ENCODE measurements at regions not wholly inside any gene's neighbourhood (a gene's known extent, or its start where the extent isn't known, plus 50 kb on each side); places are given as distances from the start of the nearest gene placed in this dataset.
A peak's percentile ranks its signal among the peaks of the same experiment; 100 is the strongest.

DNA sequence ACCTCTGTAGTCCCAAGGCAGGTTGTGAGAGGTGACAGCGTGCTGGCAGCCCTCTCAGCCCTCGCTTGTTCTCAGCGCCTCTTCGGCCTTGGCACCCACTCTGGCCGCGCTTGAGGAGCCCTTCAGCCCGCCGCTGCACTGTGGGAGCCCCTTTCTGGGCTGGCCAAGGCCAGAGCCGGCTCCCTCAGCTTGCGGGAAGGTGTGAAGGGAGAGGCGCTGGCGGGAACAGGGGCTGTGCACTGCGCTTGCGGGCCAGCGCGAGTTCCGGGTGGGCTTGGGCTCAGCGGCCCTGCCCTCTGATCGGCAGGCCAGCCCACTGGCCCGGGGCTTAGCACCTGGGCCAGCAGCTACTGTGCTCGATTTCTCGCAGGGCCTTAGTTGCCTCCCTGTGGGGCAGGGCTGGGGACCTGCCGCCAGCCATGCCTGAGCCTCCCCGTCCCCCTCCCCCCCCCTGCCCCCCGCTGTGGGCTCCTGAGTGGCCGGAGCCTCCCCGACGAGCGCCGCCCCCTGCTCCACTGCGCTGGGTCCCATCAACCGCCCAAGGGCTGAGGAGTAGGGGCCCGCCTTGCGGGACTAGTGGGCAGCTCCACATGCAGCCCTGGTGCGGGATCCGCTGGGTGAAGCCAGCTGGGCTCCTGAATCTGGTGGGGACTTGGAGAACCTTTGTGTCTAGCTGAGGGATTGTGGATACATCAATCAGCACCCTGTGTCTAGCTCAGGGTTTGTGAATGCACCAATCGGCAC, 347.6 kb downstream of the KLHL13 start:
- no peak for DNase-seq
- no peaks in the 10 kb centered on the region for H3K36me3 ChIP-seq (ENCODE audit: control insufficient read depth, insufficient read depth, low read length)
- no peaks in the 10 kb centered on the region for H3K4me1 ChIP-seq (ENCODE audit: control insufficient read depth, insufficient read depth, low read length)
- no peak overlapping the region for H3K4me3 ChIP-seq (ENCODE audit: low read length)
- WGBS (ENCODE audit: insufficient coverage): 97% methylated on average over 20 of the region's 37 CpGs
- no peaks in the 10 kb centered on the region for H3K9me3 ChIP-seq (replicated peaks; ENCODE audit: control insufficient read depth, low read depth, low read length)
- H3K27ac ChIP-seq (ENCODE audit: low read length): no peak overlapping the region
- no peaks in the 10 kb centered on the region for H3K27me3 ChIP-seq (ENCODE audit: control insufficient read depth, insufficient read depth, low read length)

DNA sequence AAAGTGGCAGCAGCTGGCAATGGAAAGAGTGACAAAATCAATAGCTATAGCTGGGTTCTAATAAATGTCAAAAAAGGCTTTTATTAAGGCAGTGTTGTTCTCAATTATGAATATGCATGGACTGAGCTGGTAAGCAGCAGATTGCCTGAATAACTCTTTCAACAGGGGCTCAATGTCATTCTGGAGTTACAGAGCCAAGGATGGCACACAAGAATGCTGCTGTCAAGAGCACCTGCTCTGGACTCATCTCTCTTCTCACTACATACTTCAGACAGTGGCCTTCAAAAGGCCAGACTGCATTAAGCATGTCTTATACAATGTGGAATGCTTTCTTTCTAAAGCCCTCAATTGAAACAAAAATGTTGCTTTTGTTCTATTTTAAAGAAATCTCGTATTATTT, 351.4 kb downstream of the KLHL13 start:
- no peaks in the 10 kb centered on the region for H3K36me3 ChIP-seq (ENCODE audit: control insufficient read depth, insufficient read depth, low read length)
- no peaks in the 10 kb centered on the region for H3K27me3 ChIP-seq (ENCODE audit: control insufficient read depth, insufficient read depth, low read length)
- peak; percentile 41 for DNase-seq
- no peaks in the 10 kb centered on the region for H3K9me3 ChIP-seq (replicated peaks; ENCODE audit: control insufficient read depth, low read depth, low read length)
- no peaks in the 10 kb centered on the region for H3K4me1 ChIP-seq (ENCODE audit: control insufficient read depth, insufficient read depth, low read length)
- no peak overlapping the region for H3K4me3 ChIP-seq (ENCODE audit: low read length)
- H3K27ac ChIP-seq (ENCODE audit: low read length): no peak overlapping the region
- no CpG with 5 or more reads among the region's 1 CpG for WGBS (ENCODE audit: insufficient coverage)

DNA sequence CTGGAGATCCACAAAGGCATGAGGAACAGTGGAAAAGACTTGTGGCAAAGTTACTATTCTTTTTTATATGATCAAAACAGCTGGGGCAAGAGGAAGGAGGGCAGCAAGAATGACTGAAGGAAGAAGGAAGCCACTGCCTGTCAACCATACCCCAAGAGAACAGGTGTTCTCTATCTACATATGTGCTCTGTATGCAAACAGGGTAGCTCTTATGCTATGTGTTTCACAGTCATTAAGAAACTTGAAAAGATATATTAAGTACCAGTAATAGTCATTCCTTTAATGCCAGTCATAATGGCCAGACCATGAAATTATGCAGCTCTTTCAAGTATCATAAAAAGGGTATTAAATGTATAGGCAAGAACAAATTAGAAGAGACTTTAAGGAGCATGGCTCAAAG, 363.9 kb downstream of the KLHL13 start:
- H3K9me3 ChIP-seq (replicated peaks; ENCODE audit: control insufficient read depth, low read depth, low read length): no peaks in the 10 kb centered on the region
- no peak for DNase-seq
- no peaks in the 10 kb centered on the region for H3K4me1 ChIP-seq (ENCODE audit: control insufficient read depth, insufficient read depth, low read length)
- H3K27ac ChIP-seq (ENCODE audit: low read length): no peak overlapping the region
- H3K27me3 ChIP-seq (ENCODE audit: control insufficient read depth, insufficient read depth, low read length): no peaks in the 10 kb centered on the region
- no peak overlapping the region for H3K4me3 ChIP-seq (ENCODE audit: low read length)
- H3K36me3 ChIP-seq (ENCODE audit: control insufficient read depth, insufficient read depth, low read length): no peaks in the 10 kb centered on the region

DNA sequence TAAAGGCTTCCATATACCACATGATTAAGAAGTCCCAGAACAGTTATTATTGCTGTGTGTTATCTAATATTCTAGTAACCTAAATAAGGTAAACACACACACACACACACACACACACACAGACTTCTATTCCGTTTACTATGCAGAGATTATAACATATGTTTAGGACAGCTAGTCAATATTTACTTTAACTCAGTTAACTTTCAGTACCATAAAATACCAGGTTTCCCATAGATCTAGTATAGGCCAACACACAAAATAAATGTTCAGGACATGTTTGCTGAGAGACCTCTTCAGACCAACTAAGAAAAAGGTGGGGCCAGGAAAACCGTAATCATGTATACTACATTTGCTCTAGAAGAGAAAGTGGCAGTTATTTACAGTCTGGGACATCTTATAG, 365.5 kb downstream of the KLHL13 start:
- Histone ChIP-seq H3K4me1 (ENCODE audit: control insufficient read depth, insufficient read depth, low read length) (no peaks in the 10 kb centered on the region), H3K27ac (ENCODE audit: low read length) (no peak overlapping the region), H3K4me3 (ENCODE audit: low read length) (no peak overlapping the region), H3K27me3 (ENCODE audit: control insufficient read depth, insufficient read depth, low read length) (no peaks in the 10 kb centered on the region), H3K36me3 (ENCODE audit: control insufficient read depth, insufficient read depth, low read length) (no peaks in the 10 kb centered on the region), H3K9me3 (replicated peaks; ENCODE audit: control insufficient read depth, low read depth, low read length) (peaks cover 3% of the 10 kb centered on the region)
- DNase-seq: no peak
- WGBS (ENCODE audit: insufficient coverage): no CpG with 5 or more reads among the region's 2 CpGs

DNA sequence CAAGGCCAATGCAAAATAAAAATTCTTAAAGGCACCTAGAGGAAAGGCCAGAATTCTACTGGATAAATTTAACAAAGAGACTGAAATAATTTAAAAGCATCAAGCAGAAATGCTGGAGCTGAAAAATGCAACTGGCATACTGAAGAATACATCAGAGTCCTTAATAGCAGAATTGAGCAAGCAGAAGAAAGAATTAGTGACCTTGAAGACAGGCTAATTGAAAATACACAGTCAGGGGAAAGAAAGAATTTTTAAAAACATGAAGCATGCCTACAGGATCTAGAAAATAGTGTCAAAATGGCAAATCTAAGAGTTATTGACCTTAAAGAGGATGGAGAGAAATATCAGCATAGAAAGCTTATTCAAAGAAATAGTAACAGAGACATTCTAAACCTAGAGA, 371.7 kb downstream of the KLHL13 start:
- Histone ChIP-seq H3K36me3 (ENCODE audit: control insufficient read depth, insufficient read depth, low read length) (no peaks in the 10 kb centered on the region), H3K9me3 (replicated peaks; ENCODE audit: control insufficient read depth, low read depth, low read length) (peaks cover 7% of the 10 kb centered on the region), H3K27ac (ENCODE audit: low read length) (no peak overlapping the region), H3K4me1 (ENCODE audit: control insufficient read depth, insufficient read depth, low read length) (no peaks in the 10 kb centered on the region), H3K27me3 (ENCODE audit: control insufficient read depth, insufficient read depth, low read length) (no peaks in the 10 kb centered on the region), H3K4me3 (ENCODE audit: low read length) (no peak overlapping the region)
- DNase-seq: no peak

DNA sequence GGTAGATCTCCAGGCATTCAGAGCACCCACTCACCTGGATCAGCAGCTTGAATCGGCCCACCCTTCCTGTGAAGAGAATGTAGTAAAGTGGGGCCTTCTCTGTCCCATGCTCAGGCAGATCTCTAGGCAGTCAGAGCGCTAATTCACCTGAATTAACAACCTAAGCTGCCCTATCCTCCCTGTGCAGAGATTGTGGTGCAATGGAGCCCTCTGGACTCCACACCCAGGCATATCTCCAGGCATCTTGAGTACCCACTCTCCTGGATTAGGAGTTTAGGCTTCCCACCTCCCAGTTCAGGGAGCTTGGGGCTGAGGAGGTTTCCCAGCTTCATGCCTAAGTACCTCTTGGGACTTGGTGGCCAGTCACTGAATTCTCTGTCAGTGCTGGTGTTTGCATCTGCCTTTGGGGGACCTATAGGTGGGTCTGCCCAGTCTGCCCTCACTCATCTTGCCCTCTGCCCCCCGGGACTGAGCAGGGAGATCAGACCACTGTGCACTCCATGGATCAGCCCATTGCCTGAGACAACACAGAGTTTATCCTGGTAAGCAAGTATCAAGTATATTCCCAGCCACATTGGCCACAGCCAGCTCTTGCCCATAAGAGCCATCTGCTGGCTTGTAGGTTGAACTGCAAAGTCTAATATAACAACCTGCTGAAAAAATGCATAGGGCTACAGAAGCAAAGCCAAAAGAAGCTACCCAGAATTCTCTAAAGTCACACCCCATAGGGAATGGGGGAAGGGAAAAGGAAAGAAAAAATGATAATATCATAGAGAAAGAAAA, 372.9 kb downstream of the KLHL13 start:
- WGBS (ENCODE audit: insufficient coverage): 43% methylated on average over 1 of the region's 3 CpGs
- peak; percentile 2 for DNase-seq
- no peak overlapping the region for H3K4me3 ChIP-seq (ENCODE audit: low read length)
- no peak overlapping the region for H3K27ac ChIP-seq (ENCODE audit: low read length)
- H3K27me3 ChIP-seq (ENCODE audit: control insufficient read depth, insufficient read depth, low read length): no peaks in the 10 kb centered on the region
- no peaks in the 10 kb centered on the region for H3K36me3 ChIP-seq (ENCODE audit: control insufficient read depth, insufficient read depth, low read length)
- no peaks in the 10 kb centered on the region for H3K4me1 ChIP-seq (ENCODE audit: control insufficient read depth, insufficient read depth, low read length)
- peaks cover 7% of the 10 kb centered on the region for H3K9me3 ChIP-seq (replicated peaks; ENCODE audit: control insufficient read depth, low read depth, low read length)

DNA sequence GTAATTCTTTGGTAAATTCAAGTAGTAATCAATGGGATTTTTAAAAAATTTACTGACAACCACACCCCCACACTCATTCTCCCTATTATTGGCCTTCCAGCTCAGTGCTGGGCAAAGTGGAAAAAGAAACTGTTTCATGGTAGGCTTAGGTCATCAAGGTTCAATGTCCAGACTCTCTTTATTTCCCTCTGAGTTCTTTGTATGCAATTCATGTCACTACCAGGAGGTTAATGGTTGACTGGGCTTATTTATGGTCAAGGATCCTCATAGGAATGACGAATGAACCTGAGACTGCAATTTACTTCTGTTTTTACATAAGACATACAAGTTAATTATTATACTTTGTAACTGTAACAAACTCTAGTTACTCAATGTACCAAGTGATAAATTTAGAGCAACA, 403.2 kb downstream of the KLHL13 start:
- DNase-seq: no peak
- WGBS (ENCODE audit: insufficient coverage): no CpG with 5 or more reads among the region's 1 CpG
- no peaks in the 10 kb centered on the region for H3K27me3 ChIP-seq (ENCODE audit: control insufficient read depth, insufficient read depth, low read length)
- no peaks in the 10 kb centered on the region for H3K36me3 ChIP-seq (ENCODE audit: control insufficient read depth, insufficient read depth, low read length)
- no peak overlapping the region for H3K4me3 ChIP-seq (ENCODE audit: low read length)
- no peak overlapping the region for H3K27ac ChIP-seq (ENCODE audit: low read length)
- no peaks in the 10 kb centered on the region for H3K9me3 ChIP-seq (replicated peaks; ENCODE audit: control insufficient read depth, low read depth, low read length)
- H3K4me1 ChIP-seq (ENCODE audit: control insufficient read depth, insufficient read depth, low read length): no peaks in the 10 kb centered on the region

DNA sequence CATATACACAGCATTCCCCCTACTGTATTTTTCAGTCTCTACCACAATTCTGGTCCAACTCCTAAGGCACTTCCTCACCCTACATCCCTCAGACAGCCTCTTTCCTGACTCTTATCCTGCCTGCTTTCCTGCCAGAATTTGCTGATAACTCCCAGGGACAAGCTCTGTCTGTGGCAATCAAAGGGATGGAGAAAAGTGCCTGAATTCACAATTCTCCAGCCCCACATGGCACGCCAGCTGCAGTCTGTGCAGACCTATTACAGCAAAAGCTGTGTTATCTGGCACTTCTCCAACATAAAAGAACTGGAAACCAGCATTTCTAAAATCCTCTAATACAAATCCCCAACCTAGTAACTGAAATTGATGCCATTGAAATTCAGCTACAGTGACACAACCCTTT, 404.8 kb downstream of the KLHL13 start:
- no peak overlapping the region for H3K4me3 ChIP-seq (ENCODE audit: low read length)
- no peaks in the 10 kb centered on the region for H3K4me1 ChIP-seq (ENCODE audit: control insufficient read depth, insufficient read depth, low read length)
- no peaks in the 10 kb centered on the region for H3K36me3 ChIP-seq (ENCODE audit: control insufficient read depth, insufficient read depth, low read length)
- peak; percentile 13 for DNase-seq
- H3K27ac ChIP-seq (ENCODE audit: low read length): no peak overlapping the region
- no peaks in the 10 kb centered on the region for H3K27me3 ChIP-seq (ENCODE audit: control insufficient read depth, insufficient read depth, low read length)
- WGBS (ENCODE audit: insufficient coverage): 67% methylated on average over 1 of the region's 1 CpG
- no peaks in the 10 kb centered on the region for H3K9me3 ChIP-seq (replicated peaks; ENCODE audit: control insufficient read depth, low read depth, low read length)

DNA sequence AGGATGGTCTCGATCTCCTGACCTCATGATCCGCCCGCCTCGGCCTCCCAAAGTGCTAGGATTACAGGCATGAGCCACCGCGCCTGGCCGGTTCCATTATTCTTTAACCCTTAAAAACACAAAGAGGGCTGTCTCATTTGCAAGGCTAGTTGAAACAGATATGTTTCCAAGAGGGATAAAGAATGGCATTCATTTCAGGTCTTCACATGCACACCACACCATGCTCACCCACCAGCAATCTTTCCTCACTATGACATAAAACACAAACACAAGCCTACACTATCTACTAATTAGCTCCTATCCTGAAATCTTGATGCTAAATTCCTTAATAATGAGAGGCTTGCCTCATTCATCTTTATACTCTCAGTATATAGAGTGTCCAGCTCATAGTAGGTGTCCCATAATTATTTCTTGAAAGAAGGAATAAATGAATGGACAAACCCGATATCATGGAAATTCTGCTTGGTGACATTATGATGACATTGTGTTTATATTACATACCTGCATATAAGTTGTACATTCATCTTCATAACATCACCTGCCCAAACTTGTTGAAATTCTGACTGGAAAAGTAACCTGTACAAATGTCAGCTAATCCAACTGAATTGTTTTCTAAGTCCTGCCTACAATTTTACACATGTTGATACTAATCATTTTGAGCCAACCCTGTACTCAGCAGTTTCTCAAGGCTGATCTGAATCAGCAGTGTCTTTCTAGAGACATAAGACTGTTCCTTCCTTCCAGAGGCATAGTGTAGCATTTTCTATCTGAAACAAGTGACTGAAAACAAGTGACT, 408.5 kb downstream of the KLHL13 start:
- DNase-seq: no peak
- Histone ChIP-seq H3K9me3 (replicated peaks; ENCODE audit: control insufficient read depth, low read depth, low read length) (no peaks in the 10 kb centered on the region), H3K4me3 (ENCODE audit: low read length) (no peak overlapping the region), H3K27ac (ENCODE audit: low read length) (no peak overlapping the region), H3K4me1 (ENCODE audit: control insufficient read depth, insufficient read depth, low read length) (no peaks in the 10 kb centered on the region), H3K27me3 (ENCODE audit: control insufficient read depth, insufficient read depth, low read length) (no peaks in the 10 kb centered on the region), H3K36me3 (ENCODE audit: control insufficient read depth, insufficient read depth, low read length) (no peaks in the 10 kb centered on the region)
- WGBS (ENCODE audit: insufficient coverage): no CpG with 5 or more reads among the region's 8 CpGs

DNA sequence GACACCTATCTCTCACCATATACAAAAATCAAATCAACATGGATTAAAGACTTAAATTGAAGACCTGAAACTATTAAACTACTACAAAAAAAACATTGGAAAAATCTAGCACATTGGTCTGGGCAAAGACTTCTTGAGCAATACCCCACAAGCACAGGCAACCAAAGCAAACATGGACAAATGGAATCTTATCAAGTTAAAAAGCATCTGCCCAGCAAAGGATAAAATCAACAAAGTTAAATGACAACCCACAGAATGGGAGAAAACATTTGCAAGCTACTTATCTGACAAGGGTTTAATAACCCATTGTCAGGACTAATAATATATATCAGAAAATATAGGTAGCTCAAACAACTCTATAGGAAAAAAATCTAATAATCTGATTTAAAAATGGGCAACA, 415.6 kb downstream of the KLHL13 start:
- H3K27me3 ChIP-seq (ENCODE audit: control insufficient read depth, insufficient read depth, low read length): no peaks in the 10 kb centered on the region
- H3K27ac ChIP-seq (ENCODE audit: low read length): no peak overlapping the region
- no peak overlapping the region for H3K4me3 ChIP-seq (ENCODE audit: low read length)
- H3K9me3 ChIP-seq (replicated peaks; ENCODE audit: control insufficient read depth, low read depth, low read length): peaks cover 2% of the 10 kb centered on the region
- no peak for DNase-seq
- no peaks in the 10 kb centered on the region for H3K4me1 ChIP-seq (ENCODE audit: control insufficient read depth, insufficient read depth, low read length)
- no peaks in the 10 kb centered on the region for H3K36me3 ChIP-seq (ENCODE audit: control insufficient read depth, insufficient read depth, low read length)

All from muscle of leg (tissue), 3 donors.